ENCODE measurements at regions not wholly inside any gene's neighbourhood (a gene's known extent, or its start where the extent isn't known, plus 50 kb on each side); places are given as distances from the start of the nearest gene placed in this dataset.

- Histone ChIP-seq H3K9me3 (no peaks in the 10 kb centered on the region), H3K27me3 (no peaks in the 10 kb centered on the region), H3K36me3 (no peaks in the 10 kb centered on the region), H3K4me1 (no peaks in the 10 kb centered on the region), H3K4me3 (no peak overlapping the region), H3K27ac (no peak overlapping the region)
- DNase-seq (ENCODE audit: low spot score): no peak
- TF ChIP-seq CTCF (IDR thresholded peaks at IDR 0.05): no peak
Measured at GRCh38 chr6:66717801-66718200, 1010.8 kb upstream of the EYS start.

GRCh38 chr6:66699385-66699784 lies 992.4 kb upstream of the EYS start:
- Histone ChIP-seq H3K9me3 (no peaks in the 10 kb centered on the region), H3K36me3 (no peaks in the 10 kb centered on the region), H3K4me3 (no peak overlapping the region), H3K27ac (no peak overlapping the region), H3K27me3 (no peaks in the 10 kb centered on the region), H3K4me1 (no peaks in the 10 kb centered on the region)
- no peak for TF ChIP-seq CTCF (IDR thresholded peaks at IDR 0.05)
- DNase-seq (ENCODE audit: low spot score): no peak

- DNase-seq (ENCODE audit: low spot score): no peak
- Histone ChIP-seq H3K9me3 (peaks cover 0 to under 1% of the 10 kb centered on the region in 2 donors), H3K4me3 (no peak overlapping the region), H3K36me3 (no peaks in the 10 kb centered on the region), H3K4me1 (no peaks in the 10 kb centered on the region), H3K27ac (no peak overlapping the region), H3K27me3 (no peaks in the 10 kb centered on the region)
- TF ChIP-seq CTCF (IDR thresholded peaks at IDR 0.05): no peak
Measured at GRCh38 chr6:66689608-66690007, 982.6 kb upstream of the EYS start.

GRCh38 chr6:66687611-66688140 lies 980.6 kb upstream of the EYS start:
- DNase-seq (ENCODE audit: low spot score): no peak
- H3K4me1 ChIP-seq: no peaks in the 10 kb centered on the region
- H3K9me3 ChIP-seq: peaks cover 0 to 3% of the 10 kb centered on the region in 2 donors
- H3K27ac ChIP-seq: no peak overlapping the region
- TF ChIP-seq CTCF (IDR thresholded peaks at IDR 0.05): no peak
- no peaks in the 10 kb centered on the region for H3K36me3 ChIP-seq
- H3K27me3 ChIP-seq: no peaks in the 10 kb centered on the region
- H3K4me3 ChIP-seq: no peak overlapping the region

GRCh38 chr6:66675906-66676305 lies 968.9 kb upstream of the EYS start:
- H3K27ac ChIP-seq: no peak overlapping the region
- H3K27me3 ChIP-seq: no peaks in the 10 kb centered on the region
- DNase-seq (ENCODE audit: low spot score): no peak
- no peaks in the 10 kb centered on the region for H3K9me3 ChIP-seq
- H3K4me3 ChIP-seq: no peak overlapping the region
- TF ChIP-seq CTCF (IDR thresholded peaks at IDR 0.05): no peak
- H3K4me1 ChIP-seq: no peaks in the 10 kb centered on the region
- H3K36me3 ChIP-seq: no peaks in the 10 kb centered on the region

GRCh38 chr6:66664112-66664511 lies 957.1 kb upstream of the EYS start:
- H3K4me3 ChIP-seq: no peak overlapping the region
- H3K27ac ChIP-seq: no peak overlapping the region
- H3K4me1 ChIP-seq: no peaks in the 10 kb centered on the region
- no peak for DNase-seq (ENCODE audit: low spot score)
- no peaks in the 10 kb centered on the region for H3K36me3 ChIP-seq
- H3K9me3 ChIP-seq: no peaks in the 10 kb centered on the region
- no peak for TF ChIP-seq CTCF (IDR thresholded peaks at IDR 0.05)
- no peaks in the 10 kb centered on the region for H3K27me3 ChIP-seq

Data from right atrium auricular region (tissue), 2 donors.